ENCODE measurements at regions not wholly inside any gene's neighbourhood (a gene's known extent, or its start where the extent isn't known, plus 50 kb on each side); places are given as distances from the start of the nearest gene placed in this dataset.

- H3K27ac Mint-ChIP-seq = no peak overlapping the region
- no peak for ATAC-seq
- no peak for TF ChIP-seq CTCF (IDR thresholded peaks at IDR 0.05)
- H3K9me3 ChIP-seq (ENCODE audit: control insufficient read depth, insufficient read depth, low read length) = no peaks in the 10 kb centered on the region
- peaks cover 15 to 16% of the 10 kb centered on the region in 2 donors for H3K27me3 Mint-ChIP-seq (ENCODE audit: low read depth in 2 of 2)
- no peaks in the 10 kb centered on the region for H3K4me1 ChIP-seq (ENCODE audit: control insufficient read depth, insufficient read depth, low read length)
- H3K9me3 Mint-ChIP-seq = no peaks in the 10 kb centered on the region
- no peak overlapping the region for H3K27ac ChIP-seq (ENCODE audit: low read length)
- H3K4me3 Mint-ChIP-seq = no peak overlapping the region
- no peaks in the 10 kb centered on the region for H3K36me3 Mint-ChIP-seq
- DNase-seq = no peak
- 90% methylated on average over 6 of the region's 6 CpGs for WGBS (ENCODE audit: insufficient coverage)
- H3K36me3 ChIP-seq (ENCODE audit: control insufficient read depth, insufficient read depth, low read length) = no peaks in the 10 kb centered on the region
- intact Hi-C loops (cut with micrococcal nuclease) = no loop called here
- no peaks in the 10 kb centered on the region for H3K4me1 Mint-ChIP-seq
- H3K4me3 ChIP-seq (ENCODE audit: low read length) = no peak overlapping the region
- no peaks in the 10 kb centered on the region for H3K27me3 ChIP-seq (ENCODE audit: control insufficient read depth, insufficient read depth, low read length)
Measured at GRCh38 chr9:698954-699353, 142.5 kb upstream of the DMRT1 start.

- ATAC-seq (no peak), DNase-seq (no peak)
- H3K9me3 Mint-ChIP-seq = no peaks in the 10 kb centered on the region
- peaks cover 15 to 16% of the 10 kb centered on the region in 2 donors for H3K27me3 Mint-ChIP-seq (ENCODE audit: low read depth in 2 of 2)
- H3K27ac Mint-ChIP-seq = no peak overlapping the region
- TF ChIP-seq CTCF (IDR thresholded peaks at IDR 0.05) = no peak
- no peaks in the 10 kb centered on the region for H3K27me3 ChIP-seq (ENCODE audit: control insufficient read depth, insufficient read depth, low read length)
- no peaks in the 10 kb centered on the region for H3K4me1 ChIP-seq (ENCODE audit: control insufficient read depth, insufficient read depth, low read length)
- no peaks in the 10 kb centered on the region for H3K9me3 ChIP-seq (ENCODE audit: control insufficient read depth, insufficient read depth, low read length)
- H3K4me3 ChIP-seq (ENCODE audit: low read length) = no peak overlapping the region
- H3K36me3 Mint-ChIP-seq = no peaks in the 10 kb centered on the region
- H3K4me1 Mint-ChIP-seq = no peaks in the 10 kb centered on the region
- intact Hi-C loops (cut with micrococcal nuclease) = no loop called here
- no peak overlapping the region for H3K4me3 Mint-ChIP-seq
- WGBS (ENCODE audit: insufficient coverage) = no CpG with 5 or more reads among the region's 1 CpG
- H3K36me3 ChIP-seq (ENCODE audit: control insufficient read depth, insufficient read depth, low read length) = no peaks in the 10 kb centered on the region
- no peak overlapping the region for H3K27ac ChIP-seq (ENCODE audit: low read length)
Measured at GRCh38 chr9:699396-699795, 142.1 kb upstream of the DMRT1 start.

- Histone ChIP-seq H3K27ac (ENCODE audit: low read length) (no peak overlapping the region), H3K4me1 (ENCODE audit: control insufficient read depth, insufficient read depth, low read length) (no peaks in the 10 kb centered on the region), H3K9me3 (ENCODE audit: control insufficient read depth, insufficient read depth, low read length) (no peaks in the 10 kb centered on the region), H3K36me3 (ENCODE audit: control insufficient read depth, insufficient read depth, low read length) (no peaks in the 10 kb centered on the region), H3K4me3 (ENCODE audit: low read length) (no peak overlapping the region), H3K27me3 (ENCODE audit: control insufficient read depth, insufficient read depth, low read length) (no peaks in the 10 kb centered on the region)
- no peak overlapping the region for H3K27ac Mint-ChIP-seq
- H3K9me3 Mint-ChIP-seq = no peaks in the 10 kb centered on the region
- no peaks in the 10 kb centered on the region for H3K4me1 Mint-ChIP-seq
- no peaks in the 10 kb centered on the region for H3K36me3 Mint-ChIP-seq
- H3K27me3 Mint-ChIP-seq (ENCODE audit: low read depth in 2 of 2) = peaks cover 15 to 16% of the 10 kb centered on the region in 2 donors
- WGBS (ENCODE audit: insufficient coverage) = 86% methylated on average over 8 of the region's 9 CpGs
- TF ChIP-seq CTCF (IDR thresholded peaks at IDR 0.05) = no peak
- intact Hi-C loops (cut with micrococcal nuclease) = loop anchor here (10.0 kb wide), 1 partner anchor 86 kb away; no protein-coding TSS in a partner anchor
- H3K4me3 Mint-ChIP-seq = no peak overlapping the region
- DNase-seq = no peak
- no peak for ATAC-seq
Measured at GRCh38 chr9:700365-701282, 140.9 kb upstream of the DMRT1 start.
